ENCODE measurements at regions not wholly inside any gene's neighbourhood (a gene's known extent, or its start where the extent isn't known, plus 50 kb on each side); places are given as distances from the start of the nearest gene placed in this dataset.

GRCh38 chr11:116110356-116110755 is 606.1 kb upstream of the CADM1 start:
- TF ChIP-seq, protein P1, sequence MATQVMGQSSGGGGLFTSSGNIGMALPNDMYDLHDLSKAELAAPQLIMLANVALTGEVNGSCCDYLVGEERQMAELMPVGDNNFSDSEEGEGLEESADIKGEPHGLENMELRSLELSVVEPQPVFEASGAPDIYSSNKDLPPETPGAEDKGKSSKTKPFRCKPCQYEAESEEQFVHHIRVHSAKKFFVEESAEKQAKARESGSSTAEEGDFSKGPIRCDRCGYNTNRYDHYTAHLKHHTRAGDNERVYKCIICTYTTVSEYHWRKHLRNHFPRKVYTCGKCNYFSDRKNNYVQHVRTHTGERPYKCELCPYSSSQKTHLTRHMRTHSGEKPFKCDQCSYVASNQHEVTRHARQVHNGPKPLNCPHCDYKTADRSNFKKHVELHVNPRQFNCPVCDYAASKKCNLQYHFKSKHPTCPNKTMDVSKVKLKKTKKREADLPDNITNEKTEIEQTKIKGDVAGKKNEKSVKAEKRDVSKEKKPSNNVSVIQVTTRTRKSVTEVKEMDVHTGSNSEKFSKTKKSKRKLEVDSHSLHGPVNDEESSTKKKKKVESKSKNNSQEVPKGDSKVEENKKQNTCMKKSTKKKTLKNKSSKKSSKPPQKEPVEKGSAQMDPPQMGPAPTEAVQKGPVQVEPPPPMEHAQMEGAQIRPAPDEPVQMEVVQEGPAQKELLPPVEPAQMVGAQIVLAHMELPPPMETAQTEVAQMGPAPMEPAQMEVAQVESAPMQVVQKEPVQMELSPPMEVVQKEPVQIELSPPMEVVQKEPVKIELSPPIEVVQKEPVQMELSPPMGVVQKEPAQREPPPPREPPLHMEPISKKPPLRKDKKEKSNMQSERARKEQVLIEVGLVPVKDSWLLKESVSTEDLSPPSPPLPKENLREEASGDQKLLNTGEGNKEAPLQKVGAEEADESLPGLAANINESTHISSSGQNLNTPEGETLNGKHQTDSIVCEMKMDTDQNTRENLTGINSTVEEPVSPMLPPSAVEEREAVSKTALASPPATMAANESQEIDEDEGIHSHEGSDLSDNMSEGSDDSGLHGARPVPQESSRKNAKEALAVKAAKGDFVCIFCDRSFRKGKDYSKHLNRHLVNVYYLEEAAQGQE (IDR thresholded peaks at IDR 0.05; ENCODE audit: borderline replicate concordance in 1 of 2, low read depth in 1 of 2, low read length in 2 of 2): no peak
- no peak for TF ChIP-seq ATF5 (CRISPR knock-in tag; IDR thresholded peaks at IDR 0.05; ENCODE audit: low read depth)
- TF ChIP-seq SNAPC5 (CRISPR knock-in tag; IDR thresholded peaks at IDR 0.05; ENCODE audit: borderline replicate concordance): no peak
- no peak for TF ChIP-seq CEBPZ (IDR thresholded peaks at IDR 0.05; ENCODE audit: low read length)

Data from HepG2 (cell line).